ENCODE measurements at regions not wholly inside any gene's neighbourhood (a gene's known extent, or its start where the extent isn't known, plus 50 kb on each side); places are given as distances from the start of the nearest gene placed in this dataset.

GRCh38 chr7:131188367-131189339 is 139.0 kb upstream of the MKLN1 start:
- ATAC-seq (peak in 1 of 2 donors; percentile 31), DNase-seq (no peak)
- intact Hi-C loops (cut with DNase I) = loop anchor here in 1 of 4 donors (10.0 kb wide), 2 partner anchors 74 to 116 kb away; no protein-coding TSS in a partner anchor
- WGBS = 81% methylated on average over 8 of the region's 8 CpGs
- Histone ChIP-seq H3K27me3 (ENCODE audit: control insufficient read depth, insufficient read depth) (no peaks in the 10 kb centered on the region), H3K4me3 (ENCODE audit: low read length) (no peak overlapping the region), H3K27ac (ENCODE audit: low read length) (peak overlapping the region; percentile 70), H3K4me1 (ENCODE audit: control insufficient read depth, insufficient read depth, low read length) (peaks cover 8% of the 10 kb centered on the region), H3K9me3 (ENCODE audit: control insufficient read depth, low read length) (no peaks in the 10 kb centered on the region)

- WGBS = 85% methylated on average over 5 of the region's 5 CpGs
- Histone ChIP-seq H3K4me3 (ENCODE audit: low read length) (no peak overlapping the region), H3K9me3 (ENCODE audit: control insufficient read depth, low read length) (no peaks in the 10 kb centered on the region), H3K4me1 (ENCODE audit: control insufficient read depth, insufficient read depth, low read length) (peaks cover 8% of the 10 kb centered on the region), H3K27ac (ENCODE audit: low read length) (no peak overlapping the region), H3K27me3 (ENCODE audit: control insufficient read depth, insufficient read depth) (no peaks in the 10 kb centered on the region)
- intact Hi-C loops (cut with DNase I) = loop anchor here in 1 of 4 donors (10.0 kb wide), 2 partner anchors 75 to 115 kb away; no protein-coding TSS in a partner anchor
- ATAC-seq (no peak), DNase-seq (no peak)
Observed at GRCh38 chr7:131189488-131189887, 138.2 kb upstream of the MKLN1 start.

GRCh38 chr7:131190146-131190545 is 137.5 kb upstream of the MKLN1 start:
- no peak overlapping the region for H3K27ac ChIP-seq (ENCODE audit: low read length)
- ATAC-seq (no peak), DNase-seq (no peak)
- H3K4me1 ChIP-seq (ENCODE audit: control insufficient read depth, insufficient read depth, low read length) = peaks cover 3% of the 10 kb centered on the region
- intact Hi-C loops (cut with DNase I) = no loop called here
- no peaks in the 10 kb centered on the region for H3K9me3 ChIP-seq (ENCODE audit: control insufficient read depth, low read length)
- H3K27me3 ChIP-seq (ENCODE audit: control insufficient read depth, insufficient read depth) = no peaks in the 10 kb centered on the region
- 20% methylated on average over 2 of the region's 2 CpGs for WGBS
- no peak overlapping the region for H3K4me3 ChIP-seq (ENCODE audit: low read length)

- Histone ChIP-seq H3K4me3 (ENCODE audit: low read length) (no peak overlapping the region), H3K27me3 (ENCODE audit: control insufficient read depth, insufficient read depth) (no peaks in the 10 kb centered on the region), H3K27ac (ENCODE audit: low read length) (no peak overlapping the region), H3K9me3 (ENCODE audit: control insufficient read depth, low read length) (no peaks in the 10 kb centered on the region), H3K4me1 (ENCODE audit: control insufficient read depth, insufficient read depth, low read length) (peaks cover 3% of the 10 kb centered on the region)
- DNase-seq (no peak), ATAC-seq (no peak)
- WGBS = 61% methylated on average over 1 of the region's 1 CpG
- intact Hi-C loops (cut with DNase I) = no loop called here
Observed at GRCh38 chr7:131190581-131190980, 137.1 kb upstream of the MKLN1 start.

GRCh38 chr7:131194070-131194865 is 133.4 kb upstream of the MKLN1 start:
- H3K27ac ChIP-seq (ENCODE audit: low read length) = no peak overlapping the region
- H3K27me3 ChIP-seq (ENCODE audit: control insufficient read depth, insufficient read depth) = no peaks in the 10 kb centered on the region
- H3K9me3 ChIP-seq (ENCODE audit: control insufficient read depth, low read length) = no peaks in the 10 kb centered on the region
- intact Hi-C loops (cut with DNase I) = no loop called here
- ATAC-seq (no peak), DNase-seq (no peak)
- 75% methylated on average over 7 of the region's 7 CpGs for WGBS
- H3K4me3 ChIP-seq (ENCODE audit: low read length) = no peak overlapping the region
- H3K4me1 ChIP-seq (ENCODE audit: control insufficient read depth, insufficient read depth, low read length) = peaks cover 7% of the 10 kb centered on the region

- ATAC-seq = peak in 1 of 2 donors; percentile 43
- Histone ChIP-seq H3K27me3 (ENCODE audit: control insufficient read depth, insufficient read depth) (no peaks in the 10 kb centered on the region), H3K4me3 (ENCODE audit: low read length) (no peak overlapping the region), H3K27ac (ENCODE audit: low read length) (no peak overlapping the region), H3K9me3 (ENCODE audit: control insufficient read depth, low read length) (no peaks in the 10 kb centered on the region), H3K4me1 (ENCODE audit: control insufficient read depth, insufficient read depth, low read length) (peaks cover 4% of the 10 kb centered on the region)
- WGBS = 18% methylated on average over 4 of the region's 4 CpGs
- DNase-seq = no peak
- intact Hi-C loops (cut with DNase I) = no loop called here
Observed at GRCh38 chr7:131196803-131197202, 130.9 kb upstream of the MKLN1 start.

- ATAC-seq = no peak
- H3K27ac ChIP-seq (ENCODE audit: low read length) = no peak overlapping the region
- intact Hi-C loops (cut with DNase I) = no loop called here
- H3K4me3 ChIP-seq (ENCODE audit: low read length) = no peak overlapping the region
- no peaks in the 10 kb centered on the region for H3K9me3 ChIP-seq (ENCODE audit: control insufficient read depth, low read length)
- no peaks in the 10 kb centered on the region for H3K27me3 ChIP-seq (ENCODE audit: control insufficient read depth, insufficient read depth)
- H3K4me1 ChIP-seq (ENCODE audit: control insufficient read depth, insufficient read depth, low read length) = peaks cover 4% of the 10 kb centered on the region
- 76% methylated on average over 4 of the region's 4 CpGs for WGBS
- DNase-seq = no peak
Observed at GRCh38 chr7:131197920-131198615, 129.6 kb upstream of the MKLN1 start.

GRCh38 chr7:131202451-131202850 is 125.2 kb upstream of the MKLN1 start:
- Histone ChIP-seq H3K27me3 (ENCODE audit: control insufficient read depth, insufficient read depth) (no peaks in the 10 kb centered on the region), H3K4me1 (ENCODE audit: control insufficient read depth, insufficient read depth, low read length) (no peaks in the 10 kb centered on the region), H3K4me3 (ENCODE audit: low read length) (no peak overlapping the region), H3K9me3 (ENCODE audit: control insufficient read depth, low read length) (no peaks in the 10 kb centered on the region), H3K27ac (ENCODE audit: low read length) (no peak overlapping the region)
- ATAC-seq (no peak), DNase-seq (no peak)
- 91% methylated on average over 5 of the region's 5 CpGs for WGBS
- intact Hi-C loops (cut with DNase I) = no loop called here

- DNase-seq = peak in 1 of 3 donors; percentile 67
- intact Hi-C loops (cut with DNase I) = no loop called here
- H3K27me3 ChIP-seq (ENCODE audit: control insufficient read depth, insufficient read depth) = no peaks in the 10 kb centered on the region
- peak in 1 of 2 donors; percentile 26 for ATAC-seq
- no peaks in the 10 kb centered on the region for H3K9me3 ChIP-seq (ENCODE audit: control insufficient read depth, low read length)
- WGBS = 56% methylated on average over 5 of the region's 5 CpGs
- H3K4me1 ChIP-seq (ENCODE audit: control insufficient read depth, insufficient read depth, low read length) = no peaks in the 10 kb centered on the region
- H3K27ac ChIP-seq (ENCODE audit: low read length) = peak overlapping the region; percentile 70
- no peak overlapping the region for H3K4me3 ChIP-seq (ENCODE audit: low read length)
Observed at GRCh38 chr7:131203291-131203976, 124.2 kb upstream of the MKLN1 start.

GRCh38 chr7:131208777-131209176 is 118.9 kb upstream of the MKLN1 start:
- peak; percentile 68 to 84 for ATAC-seq
- H3K4me1 ChIP-seq (ENCODE audit: control insufficient read depth, insufficient read depth, low read length) = peaks cover 2% of the 10 kb centered on the region
- peak overlapping the region; percentile 21 for H3K4me3 ChIP-seq (ENCODE audit: low read length)
- no peaks in the 10 kb centered on the region for H3K27me3 ChIP-seq (ENCODE audit: control insufficient read depth, insufficient read depth)
- 48% methylated on average over 3 of the region's 3 CpGs for WGBS
- H3K9me3 ChIP-seq (ENCODE audit: control insufficient read depth, low read length) = no peaks in the 10 kb centered on the region
- DNase-seq = no peak
- H3K27ac ChIP-seq (ENCODE audit: low read length) = peak overlapping the region; percentile 46
- intact Hi-C loops (cut with DNase I) = no loop called here
